GM12878 (cell line): ENCODE measurements at regions not wholly inside any gene's neighbourhood (a gene's known extent, or its start where the extent isn't known, plus 50 kb on each side); places are given as distances from the start of the nearest gene placed in this dataset.

Experiments used
- ATAC-seq: fragments of 200-7000 bp; cut with Tn5 transposase; 3 replicates; pipeline ENCODE4 v1.9.1; 2020; ENCODE audit warnings: mild to moderate bottlenecking, moderate library complexity
- BruUV-seq: library from RNA; stranded (reverse); fragments of 400-500 nt; replicated peaks from 2 replicates; lab custom pipeline; 2021; lab: Mats Ljungman, UMichigan
- CTCF ChIA-PET: fragments of 300-600 bp; sonication (Branson Sonifier 250); formaldehyde crosslinking; extraction: SDS; loops from one replicate; lab custom pipeline; 2021; ENCODE audit warnings: inconsistent platforms; lab: Yijun Ruan, JAX
- POLR2A ChIA-PET: fragments of 350-600 bp; formaldehyde crosslinking; extraction: SDS; loops from one replicate; lab custom pipeline; 2021; ENCODE audit warnings: inconsistent platforms; lab: Charles Lee
- RAD21 ChIA-PET: fragments of 300-600 bp; sonication (Branson Sonifier 250); formaldehyde crosslinking; loops from one replicate; lab custom pipeline; 2023; ENCODE audit warnings: antibody characterized with exemption; ENCODE audit not compliant: unreplicated experiment; lab: Charles Lee
- SMC1A ChIA-PET: fragments of 300-600 bp; sonication (Branson Sonifier 250); formaldehyde crosslinking; loops from one replicate; lab custom pipeline; 2023; ENCODE audit not compliant: unreplicated experiment, uncharacterized antibody; lab: Charles Lee
- DNase-seq: peaks from one replicate; pipeline ENCODE4 v3.0.0-alpha.2; 2011; ENCODE audit warnings: low read depth, low spot score
- FAIRE-seq: peaks from 3 replicates; lab custom pipeline; 2011; peaks lifted over from hg19 to GRCh38; lab: Jason Lieb, UNC
- H2AFZ ChIP-seq: 2 replicates; pipeline ENCODE4 v1.6.0; 2011; ENCODE audit warnings: low read depth, low read length, control low read depth; ENCODE audit not compliant: control insufficient read depth
- H3K27ac ChIP-seq: 2 replicates; pipeline ENCODE4 v1.5.1; 2011; ENCODE audit warnings: control low read depth; ENCODE audit not compliant: control insufficient read depth, insufficient read depth
- H3K27me3 ChIP-seq, 2 experiments: replicated peaks in 1 of 2; 2 replicates each; pipeline versions ENCODE4 v1.6.0 to v1.6.1; 2011; ENCODE audit warnings: low read length in 1 of 2; ENCODE audit not compliant: control insufficient read depth in 2 of 2, insufficient read depth in 2 of 2
- H3K36me3 ChIP-seq, 2 experiments: 2 replicates each; pipeline ENCODE4 v1.5.1; 2011; ENCODE audit warnings: low read length in 1 of 2; ENCODE audit not compliant: control insufficient read depth in 2 of 2, insufficient read depth in 2 of 2
- H3K4me1 ChIP-seq: 2 replicates; pipeline ENCODE4 v1.6.1; 2011; ENCODE audit warnings: mild to moderate bottlenecking, low read length, moderate library complexity, mixed read lengths; ENCODE audit not compliant: control insufficient read depth, insufficient read depth
- H3K4me2 ChIP-seq: 2 replicates; pipeline ENCODE4 v1.6.0; 2011; ENCODE audit warnings: control low read depth; ENCODE audit not compliant: control insufficient read depth, insufficient read depth
- H3K4me3 ChIP-seq: fragments of 200-600 bp; sonication (generic); 2 replicates; pipeline ENCODE4 v1.5.1; 2016
- H3K79me2 ChIP-seq: 2 replicates; pipeline ENCODE4 v1.6.0; 2011; ENCODE audit warnings: low read length; ENCODE audit not compliant: control insufficient read depth, insufficient read depth
- H3K9ac ChIP-seq: 2 replicates; pipeline ENCODE4 v1.8.0; 2011; ENCODE audit warnings: low read length, control low read depth, mixed read lengths; ENCODE audit not compliant: control insufficient read depth, insufficient read depth
- H3K9me3 ChIP-seq: replicated peaks from 3 replicates; pipeline ENCODE4 v1.5.1; 2011; ENCODE audit warnings: mild to moderate bottlenecking, low read length; ENCODE audit not compliant: control insufficient read depth, insufficient read depth
- H4K20me1 ChIP-seq: 2 replicates; pipeline ENCODE4 v1.6.0; 2011; ENCODE audit not compliant: control insufficient read depth, insufficient read depth
- CHD1 ChIP-seq: IDR thresholded peaks from 2 replicates; pipeline ENCODE4 v1.6.1; 2012; ENCODE audit warnings: low read depth, low read length, improper control_type of control experiment
- NFIC ChIP-seq: IDR thresholded peaks from 2 replicates; pipeline ENCODE4 v1.6.1; 2012; ENCODE audit warnings: low read depth, mild to moderate bottlenecking, inconsistent platforms, low read length, moderate library complexity
- NRF1 ChIP-seq: conservative IDR thresholded peaks from 2 replicates; pipeline ENCODE4 v1.6.1; 2011; ENCODE audit warnings: mild to moderate bottlenecking, low read depth, low read length, improper control_type of control experiment
- PAX5 ChIP-seq: IDR thresholded peaks from 2 replicates; pipeline ENCODE4 v1.6.1; 2011; ENCODE audit warnings: low read depth, low read length, borderline replicate concordance
- SRF ChIP-seq, 2 experiments: IDR thresholded peaks; 2 replicates each; pipeline ENCODE4 v1.6.1; 2011; ENCODE audit warnings: low read depth in 2 of 2, low read length in 2 of 2, mild to moderate bottlenecking in 1 of 2, moderate library complexity in 1 of 2
- ZZZ3 ChIP-seq: IDR thresholded peaks from 2 replicates; pipeline ENCODE4 v1.6.1; 2011; ENCODE audit warnings: low read depth; ENCODE audit not compliant: control insufficient read depth, insufficient read length
- WGBS: methylation state at CpG from one replicate; pipeline ENCODE4 v1.1.6; 2016; ENCODE audit warnings: low lambda C conversion rate; ENCODE audit not compliant: insufficient replicate concordance, insufficient coverage; ENCODE audit errors: missing lambda C conversion rate; 5-methylcytosine and 5-hydroxymethylcytosine counted together
- in situ Hi-C: fragments of 300-500 bp; cut with MboI; formaldehyde crosslinking; loops from 9 replicates; pipeline ENCODE4 v1.14.3; 2018; ENCODE audit warnings: mixed read lengths
- intact Hi-C: fragments of 100-400 bp; cut with micrococcal nuclease; formaldehyde crosslinking; loops from one replicate; pipeline ENCODE4 v1.14.2; 2022; ENCODE audit not compliant: unreplicated experiment
- TF ChIP-seq, protein P1 (sequence below): IDR thresholded peaks from 2 replicates; pipeline ENCODE4 v1.6.1; 2011; ENCODE audit warnings: mild to moderate bottlenecking, low read depth, low read length, moderate library complexity; ENCODE audit not compliant: insufficient replicate concordance
- TF ChIP-seq, protein P2 (sequence below), 3 experiments: IDR thresholded peaks in 2 of 3; conservative IDR thresholded peaks in 1 of 3; 2 replicates each; pipeline ENCODE4 v1.5.1; 2011; ENCODE audit warnings: low read depth in 3 of 3, low read length in 3 of 3, mild to moderate bottlenecking in 3 of 3, control low read depth in 2 of 3, moderate library complexity in 2 of 3, inconsistent platforms in 1 of 3, mixed read lengths in 1 of 3; ENCODE audit not compliant: control insufficient read depth in 2 of 3, insufficient read depth in 1 of 3; ENCODE audit errors: extremely low read depth in 1 of 3

DNA sequence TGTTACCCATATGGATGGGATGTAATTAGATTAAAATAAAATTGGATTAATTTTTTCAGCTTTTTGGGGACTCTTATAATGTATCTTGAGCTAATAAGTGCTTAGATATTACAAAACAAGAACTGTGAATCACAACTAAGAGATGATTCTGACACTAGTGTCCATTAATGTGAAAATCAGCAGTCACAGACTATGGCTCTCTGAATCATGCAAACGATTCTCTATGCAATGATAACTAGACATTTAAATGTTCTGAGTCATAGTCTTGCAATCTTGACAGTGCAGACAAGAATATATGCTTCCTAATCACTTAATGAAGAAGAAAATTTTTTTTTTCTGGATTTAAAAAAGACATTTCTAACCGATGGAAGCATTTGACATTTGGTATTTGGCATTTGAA lies 82.2 kb upstream of the OPRM1 start (continued):
- TF ChIP-seq CHD1: no peak
- TF ChIP-seq NRF1: no peak
- TF ChIP-seq, protein P1, sequence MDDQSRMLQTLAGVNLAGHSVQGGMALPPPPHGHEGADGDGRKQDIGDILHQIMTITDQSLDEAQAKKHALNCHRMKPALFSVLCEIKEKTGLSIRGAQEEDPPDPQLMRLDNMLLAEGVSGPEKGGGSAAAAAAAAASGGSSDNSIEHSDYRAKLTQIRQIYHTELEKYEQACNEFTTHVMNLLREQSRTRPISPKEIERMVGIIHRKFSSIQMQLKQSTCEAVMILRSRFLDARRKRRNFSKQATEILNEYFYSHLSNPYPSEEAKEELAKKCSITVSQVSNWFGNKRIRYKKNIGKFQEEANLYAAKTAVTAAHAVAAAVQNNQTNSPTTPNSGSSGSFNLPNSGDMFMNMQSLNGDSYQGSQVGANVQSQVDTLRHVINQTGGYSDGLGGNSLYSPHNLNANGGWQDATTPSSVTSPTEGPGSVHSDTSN: no peak

DNA sequence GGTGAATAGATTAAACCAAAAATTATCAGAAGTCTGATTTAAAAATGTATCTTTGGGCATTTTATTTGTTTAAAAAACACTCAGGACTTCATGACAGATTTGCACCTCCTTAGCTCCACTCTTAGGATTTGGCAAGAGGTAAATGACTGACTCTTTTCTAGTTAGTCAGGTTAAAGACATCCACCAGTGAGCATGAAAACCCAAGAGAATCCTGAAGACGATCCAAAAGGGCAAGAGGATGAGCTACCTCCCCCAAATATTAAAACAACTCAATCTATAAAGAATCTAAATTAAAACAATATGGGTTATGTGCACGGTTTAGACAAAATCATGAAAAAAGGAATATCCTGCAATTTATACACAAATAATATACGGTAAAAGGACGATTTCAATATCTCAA lies 89.4 kb upstream of the OPRM1 start:
- Histone ChIP-seq H3K9ac (no peak overlapping the region), H3K27me3 (no peaks in the 10 kb centered on the region; a peak in 1 of 4 replicates)
- intact Hi-C loops: loop anchor here (10.0 kb wide), 3 partner anchors 325 to 915 kb away; no protein-coding TSS in a partner anchor
- BruUV-seq: no TSS peak
- no peak for TF ChIP-seq NFIC
- TF ChIP-seq SRF (IDR thresholded peaks at IDR 0.05; ENCODE audit: low read depth in 2 of 2, low read length in 2 of 2): no peak
- TF ChIP-seq PAX5: no peak
- TF ChIP-seq ZZZ3: no peak
- TF ChIP-seq, protein P2, sequence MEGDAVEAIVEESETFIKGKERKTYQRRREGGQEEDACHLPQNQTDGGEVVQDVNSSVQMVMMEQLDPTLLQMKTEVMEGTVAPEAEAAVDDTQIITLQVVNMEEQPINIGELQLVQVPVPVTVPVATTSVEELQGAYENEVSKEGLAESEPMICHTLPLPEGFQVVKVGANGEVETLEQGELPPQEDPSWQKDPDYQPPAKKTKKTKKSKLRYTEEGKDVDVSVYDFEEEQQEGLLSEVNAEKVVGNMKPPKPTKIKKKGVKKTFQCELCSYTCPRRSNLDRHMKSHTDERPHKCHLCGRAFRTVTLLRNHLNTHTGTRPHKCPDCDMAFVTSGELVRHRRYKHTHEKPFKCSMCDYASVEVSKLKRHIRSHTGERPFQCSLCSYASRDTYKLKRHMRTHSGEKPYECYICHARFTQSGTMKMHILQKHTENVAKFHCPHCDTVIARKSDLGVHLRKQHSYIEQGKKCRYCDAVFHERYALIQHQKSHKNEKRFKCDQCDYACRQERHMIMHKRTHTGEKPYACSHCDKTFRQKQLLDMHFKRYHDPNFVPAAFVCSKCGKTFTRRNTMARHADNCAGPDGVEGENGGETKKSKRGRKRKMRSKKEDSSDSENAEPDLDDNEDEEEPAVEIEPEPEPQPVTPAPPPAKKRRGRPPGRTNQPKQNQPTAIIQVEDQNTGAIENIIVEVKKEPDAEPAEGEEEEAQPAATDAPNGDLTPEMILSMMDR (IDR thresholded peaks at IDR 0.05 in 2 of 3, conservative IDR thresholded peaks at IDR 0.05 in 1 of 3; ENCODE audit: control insufficient read depth in 2 of 3, extremely low read depth in 1 of 3, insufficient read depth in 1 of 3, low read depth in 3 of 3, low read length in 3 of 3): no peak
- TF ChIP-seq, all 136 proteins: peak for 0
- Histone ChIP-seq H3K36me3 (no peaks in the 10 kb centered on the region), H3K27ac (no peak overlapping the region), H3K9me3 (no peaks in the 10 kb centered on the region), H3K79me2 (no peaks in the 10 kb centered on the region), H3K4me1 (no peaks in the 10 kb centered on the region), H4K20me1 (no peaks in the 10 kb centered on the region), H2AFZ (no peak overlapping the region), H3K4me2 (no peak overlapping the region), H3K4me3 (no peak overlapping the region)
- ATAC-seq (no peak), FAIRE-seq (no peak), DNase-seq (no peak)
- CTCF ChIA-PET: interaction anchor here (1.2 kb wide), 1 partner anchor 10 kb away, joined by 3 read pairs; no protein-coding TSS in a partner anchor
- POLR2A ChIA-PET: no interaction called here
- in situ Hi-C loops: no loop called here
- WGBS: 13% methylated on average over 4 of the region's 4 CpGs
- SMC1A ChIA-PET: interaction anchor here (1.7 kb wide), 1 partner anchor 10 kb away, joined by 5 read pairs; no protein-coding TSS in a partner anchor
- RAD21 ChIA-PET: no interaction called here
